ENCODE measurements at regions not wholly inside any gene's neighbourhood (a gene's known extent, or its start where the extent isn't known, plus 50 kb on each side); places are given as distances from the start of the nearest gene placed in this dataset.

DNA sequence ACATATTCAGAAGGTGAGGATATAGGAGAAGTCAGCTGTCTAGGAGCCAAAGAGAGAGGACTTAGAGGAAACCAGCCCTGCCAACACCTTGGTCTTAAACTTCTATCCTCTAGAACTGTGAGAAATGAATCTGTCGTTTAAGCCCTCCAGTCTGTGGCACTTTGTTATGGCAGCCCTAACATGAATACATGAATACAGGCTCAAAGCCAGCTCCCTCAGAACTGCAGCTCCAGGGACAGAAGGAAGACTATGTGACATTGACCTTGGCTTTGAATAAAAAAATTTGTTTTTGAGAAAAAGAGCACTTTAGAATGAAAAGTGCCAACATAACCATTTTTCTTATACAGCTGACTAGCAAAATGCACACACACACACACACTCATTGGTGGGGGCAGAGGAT, 110.9 kb upstream of the ATP2B2 start:
- no peak overlapping the region for H3K27ac ChIP-seq (ENCODE audit: low read depth, low read length, poor library complexity, severe bottlenecking)
- no peaks in the 10 kb centered on the region for H3K4me1 ChIP-seq (ENCODE audit: insufficient read depth, low read length, poor library complexity, severe bottlenecking)
- peaks cover 42% of the 10 kb centered on the region for H3K27me3 ChIP-seq (replicated peaks; ENCODE audit: insufficient read depth, low read depth, low read length, poor library complexity)
- H3K36me3 ChIP-seq (ENCODE audit: insufficient read depth, low read length, poor library complexity, severe bottlenecking) = no peaks in the 10 kb centered on the region
- DNase-seq (ENCODE audit: low spot score) = no peak
- POLR2A ChIA-PET (ENCODE audit: low non-redundant PET) = no interaction called here
- BruUV-seq (replicated peaks) = no TSS peak
- TF ChIP-seq CTCF (conservative IDR thresholded peaks at IDR 0.05; ENCODE audit: low read depth, low read length) (no peak), EZH2 (IDR thresholded peaks at IDR 0.05; ENCODE audit: borderline replicate concordance, low read depth, low read length, poor library complexity, severe bottlenecking) (no peak)
- H3K4me3 ChIP-seq (ENCODE audit: low read depth, low read length, poor library complexity, severe bottlenecking) = no peak overlapping the region
- no peaks in the 10 kb centered on the region for H3K9me3 ChIP-seq (ENCODE audit: low read depth, low read length, poor library complexity, severe bottlenecking)
- intact Hi-C loops (cut with micrococcal nuclease; ENCODE audit: unreplicated experiment) = no loop called here
- CTCF ChIA-PET = no interaction called here

- H3K36me3 ChIP-seq (ENCODE audit: insufficient read depth, low read length, poor library complexity, severe bottlenecking) = no peaks in the 10 kb centered on the region
- no peak overlapping the region for H3K27ac ChIP-seq (ENCODE audit: low read depth, low read length, poor library complexity, severe bottlenecking)
- H3K9me3 ChIP-seq (ENCODE audit: low read depth, low read length, poor library complexity, severe bottlenecking) = no peaks in the 10 kb centered on the region
- H3K4me3 ChIP-seq (ENCODE audit: low read depth, low read length, poor library complexity, severe bottlenecking) = no peak overlapping the region
- TF ChIP-seq EZH2 (IDR thresholded peaks at IDR 0.05; ENCODE audit: borderline replicate concordance, low read depth, low read length, poor library complexity, severe bottlenecking) = no peak
- no peak for TF ChIP-seq CTCF (conservative IDR thresholded peaks at IDR 0.05; ENCODE audit: low read depth, low read length)
- intact Hi-C loops (cut with micrococcal nuclease; ENCODE audit: unreplicated experiment) = no loop called here
- CTCF ChIA-PET = no interaction called here
- POLR2A ChIA-PET (ENCODE audit: low non-redundant PET) = no interaction called here
- no peak for DNase-seq (ENCODE audit: low spot score)
- peaks cover 42% of the 10 kb centered on the region for H3K27me3 ChIP-seq (replicated peaks; ENCODE audit: insufficient read depth, low read depth, low read length, poor library complexity)
- H3K4me1 ChIP-seq (ENCODE audit: insufficient read depth, low read length, poor library complexity, severe bottlenecking) = no peaks in the 10 kb centered on the region
- no TSS peak for BruUV-seq (replicated peaks)
Observed at GRCh38 chr3:10619989-10620832, 114.8 kb upstream of the ATP2B2 start.

DNA sequence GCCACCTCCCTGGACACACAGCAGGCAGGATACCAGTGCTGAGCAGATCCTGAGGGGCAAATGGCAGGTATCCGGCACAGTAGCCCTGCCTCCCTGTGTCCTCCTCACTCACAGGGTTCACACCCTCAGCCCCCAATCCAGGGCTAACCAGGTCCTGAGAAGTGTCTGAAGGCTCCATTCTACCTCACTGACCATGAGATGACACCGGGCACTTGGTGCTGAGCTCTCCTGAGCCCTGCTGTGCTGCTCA, 115.4 kb upstream of the ATP2B2 start:
- TF ChIP-seq EZH2 (IDR thresholded peaks at IDR 0.05; ENCODE audit: borderline replicate concordance, low read depth, low read length, poor library complexity, severe bottlenecking) = no peak
- no peak for TF ChIP-seq CTCF (conservative IDR thresholded peaks at IDR 0.05; ENCODE audit: low read depth, low read length)
- ChIA-PET POLR2A (ENCODE audit: low non-redundant PET) (no interaction called here), CTCF (no interaction called here)
- H3K9me3 ChIP-seq (ENCODE audit: low read depth, low read length, poor library complexity, severe bottlenecking) = no peaks in the 10 kb centered on the region
- H3K4me3 ChIP-seq (ENCODE audit: low read depth, low read length, poor library complexity, severe bottlenecking) = no peak overlapping the region
- BruUV-seq (replicated peaks) = no TSS peak
- H3K36me3 ChIP-seq (ENCODE audit: insufficient read depth, low read length, poor library complexity, severe bottlenecking) = no peaks in the 10 kb centered on the region
- H3K4me1 ChIP-seq (ENCODE audit: insufficient read depth, low read length, poor library complexity, severe bottlenecking) = no peaks in the 10 kb centered on the region
- intact Hi-C loops (cut with micrococcal nuclease; ENCODE audit: unreplicated experiment) = no loop called here
- DNase-seq (ENCODE audit: low spot score) = no peak
- no peak overlapping the region for H3K27ac ChIP-seq (ENCODE audit: low read depth, low read length, poor library complexity, severe bottlenecking)
- H3K27me3 ChIP-seq (replicated peaks; ENCODE audit: insufficient read depth, low read depth, low read length, poor library complexity) = peaks cover 38% of the 10 kb centered on the region

Data from A673 (cell line).